Activated naive CD8-positive, alpha-beta T cell treated with anti-CD3 and anti-CD28 coated beads, Interleukin-2, amount 10 ng/mL, durations not matched to agents 7 days and 5 days (primary cell): ENCODE measurements at regions not wholly inside any gene's neighbourhood (a gene's known extent, or its start where the extent isn't known, plus 50 kb on each side); places are given as distances from the start of the nearest gene placed in this dataset.

Source experiments
- ATAC-seq: fragments of 150-1000 bp; cut with Tn5 transposase; one replicate; pipeline ENCODE4 v1.10.0; 2021; ENCODE audit warnings: low read depth, moderate library complexity
- POLR2A ChIA-PET: fragments of 350-600 bp; sonication (Branson Sonifier 250); formaldehyde crosslinking; loops from one replicate; lab custom pipeline; 2021; ENCODE audit warnings: antibody characterized with exemption; lab: Charles Lee
- DNase-seq: peaks from one replicate; pipeline ENCODE4 v3.0.0; 2021
- H3K27ac Mint-ChIP-seq: one replicate; pipeline ENCODE4 v1.8.0; 2022; ENCODE audit warnings: mild to moderate bottlenecking, mixed read lengths
- H3K27me3 Mint-ChIP-seq: one replicate; pipeline ENCODE4 v1.8.0; 2022; ENCODE audit warnings: mild to moderate bottlenecking, moderate library complexity, mixed read lengths
- H3K36me3 Mint-ChIP-seq: one replicate; pipeline ENCODE4 v1.8.0; 2021; ENCODE audit warnings: mild to moderate bottlenecking, mixed read lengths
- H3K4me1 Mint-ChIP-seq: one replicate; pipeline ENCODE4 v1.8.0; 2021; ENCODE audit warnings: mixed read lengths
- H3K4me3 Mint-ChIP-seq: one replicate; pipeline ENCODE4 v1.8.0; 2022; ENCODE audit warnings: mild to moderate bottlenecking, moderate library complexity, mixed read lengths
- H3K9me3 Mint-ChIP-seq: one replicate; pipeline ENCODE4 v1.8.0; 2021; ENCODE audit warnings: mixed read lengths

DNA sequence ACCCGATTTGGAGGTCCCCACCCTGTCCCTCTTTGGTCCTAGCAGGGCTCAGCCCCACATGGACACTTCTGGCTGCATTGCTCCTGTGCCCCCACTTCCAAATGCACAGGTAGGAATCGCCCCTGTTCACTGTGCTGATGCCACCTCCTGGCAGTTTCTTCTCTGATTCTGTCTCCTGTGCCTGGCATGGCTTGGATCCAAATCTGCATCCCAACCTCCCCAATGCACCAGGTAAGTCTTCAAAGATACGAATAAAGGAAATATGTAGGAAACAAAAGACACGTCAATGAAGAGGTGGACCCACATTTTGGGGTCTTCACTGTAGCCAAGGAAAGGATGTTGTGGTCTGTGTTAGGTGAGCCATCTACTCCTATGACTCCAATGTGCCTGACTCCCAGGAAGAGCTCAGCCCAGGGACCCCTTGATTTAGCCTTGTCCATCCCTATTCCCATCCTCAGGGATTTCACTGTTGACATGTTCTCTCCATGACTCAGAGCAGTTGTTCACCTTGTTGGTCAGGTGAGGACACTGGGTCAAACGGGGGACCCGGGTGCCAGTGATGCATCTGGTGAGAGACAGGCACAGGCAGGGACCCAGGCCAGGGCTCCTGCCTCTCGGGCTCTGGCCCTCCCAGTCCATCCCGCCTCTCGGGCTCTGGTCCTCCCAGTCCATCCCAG, 341.8 kb downstream of the CXCL12 start:
- Mint-ChIP-seq H3K4me3 (no peak overlapping the region), H3K4me1 (no peaks in the 10 kb centered on the region), H3K36me3 (no peaks in the 10 kb centered on the region), H3K9me3 (no peaks in the 10 kb centered on the region), H3K27me3 (peaks cover 20% of the 10 kb centered on the region), H3K27ac (no peak overlapping the region)
- POLR2A ChIA-PET = no interaction called here
- ATAC-seq (no peak), DNase-seq (no peak)

DNA sequence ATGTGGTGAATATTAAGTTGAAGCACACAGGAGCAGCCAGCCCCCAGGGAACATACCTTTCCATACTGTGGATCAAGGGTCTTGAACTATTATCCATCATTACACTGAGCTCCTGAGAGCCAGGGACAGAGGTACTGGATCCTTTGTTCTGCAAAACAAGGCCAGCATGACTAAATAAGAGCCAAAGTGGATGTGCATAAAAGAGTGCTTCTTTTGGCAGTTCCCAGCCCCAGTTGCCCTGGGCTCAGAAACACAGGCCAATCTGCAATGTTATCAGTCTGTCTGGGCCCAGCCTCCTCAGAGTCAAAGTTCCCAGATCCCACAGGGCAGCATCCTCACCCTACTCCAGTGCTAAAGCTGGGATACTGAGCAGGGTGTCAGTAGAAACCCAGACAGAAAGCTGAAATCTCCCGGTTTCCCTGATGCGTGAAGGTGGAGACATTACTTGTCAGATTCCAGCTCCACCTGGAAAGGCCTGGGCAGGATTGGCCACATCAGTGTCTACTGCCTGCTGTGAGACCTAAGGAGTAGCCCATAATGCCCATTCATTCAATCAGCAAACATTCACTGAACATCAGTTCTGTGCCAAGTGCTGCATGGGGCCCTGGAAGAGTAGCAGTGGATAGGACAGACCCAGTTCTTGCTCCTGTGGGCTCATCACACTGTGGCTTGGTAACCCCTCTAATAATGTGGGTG, 342.7 kb downstream of the CXCL12 start:
- no peaks in the 10 kb centered on the region for H3K9me3 Mint-ChIP-seq
- peaks cover 12% of the 10 kb centered on the region for H3K27me3 Mint-ChIP-seq
- no peak overlapping the region for H3K4me3 Mint-ChIP-seq
- POLR2A ChIA-PET = no interaction called here
- ATAC-seq (no peak), DNase-seq (no peak)
- H3K27ac Mint-ChIP-seq = no peak overlapping the region
- H3K36me3 Mint-ChIP-seq = no peaks in the 10 kb centered on the region
- no peaks in the 10 kb centered on the region for H3K4me1 Mint-ChIP-seq

DNA sequence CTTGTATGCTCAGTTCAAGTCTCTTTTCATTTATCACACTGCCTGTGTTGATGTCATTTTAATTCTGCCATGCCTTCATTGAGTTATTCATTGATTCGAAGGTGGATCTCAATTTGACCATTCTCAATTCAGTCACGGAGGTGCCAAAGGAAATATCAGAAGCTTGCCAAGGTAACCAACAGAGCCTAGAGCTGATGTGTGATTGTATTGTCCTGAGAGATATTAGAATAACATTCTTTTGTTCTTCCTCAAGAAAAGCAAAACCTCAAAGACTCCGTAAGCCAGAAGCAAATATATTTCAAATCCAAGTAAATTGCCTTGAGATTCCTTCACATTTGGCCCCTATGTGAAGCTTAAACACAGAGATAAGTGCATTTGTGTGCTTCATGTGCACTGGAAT, 345.3 kb downstream of the CXCL12 start:
- DNase-seq = no peak
- peaks cover 10% of the 10 kb centered on the region for H3K27me3 Mint-ChIP-seq
- H3K36me3 Mint-ChIP-seq = no peaks in the 10 kb centered on the region
- POLR2A ChIA-PET = no interaction called here
- H3K9me3 Mint-ChIP-seq = no peaks in the 10 kb centered on the region
- no peaks in the 10 kb centered on the region for H3K4me1 Mint-ChIP-seq
- no peak overlapping the region for H3K27ac Mint-ChIP-seq
- no peak for ATAC-seq
- H3K4me3 Mint-ChIP-seq = no peak overlapping the region

DNA sequence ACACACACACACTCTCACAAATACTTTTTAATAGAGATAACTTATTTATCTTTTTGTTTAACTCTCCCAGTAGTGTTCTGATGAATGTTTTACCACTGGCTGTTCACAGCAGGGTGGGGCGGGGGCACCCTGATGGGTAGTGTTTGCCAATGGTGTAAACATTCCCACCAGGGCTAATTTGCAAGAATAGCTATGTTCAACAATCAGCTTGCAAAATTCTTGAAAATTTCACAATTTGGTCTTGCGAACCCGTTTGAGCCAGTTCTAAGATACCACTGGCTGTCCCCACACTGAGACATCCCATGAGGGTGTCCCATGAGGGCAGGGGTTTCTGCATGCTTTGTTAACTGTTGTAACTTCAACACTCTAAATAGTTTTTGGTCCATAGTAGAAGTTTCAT, 348.5 kb downstream of the CXCL12 start:
- POLR2A ChIA-PET = no interaction called here
- no peaks in the 10 kb centered on the region for H3K36me3 Mint-ChIP-seq
- H3K27me3 Mint-ChIP-seq = peaks cover 16% of the 10 kb centered on the region
- no peaks in the 10 kb centered on the region for H3K4me1 Mint-ChIP-seq
- no peak for DNase-seq
- no peak for ATAC-seq
- no peak overlapping the region for H3K4me3 Mint-ChIP-seq
- H3K27ac Mint-ChIP-seq = no peak overlapping the region
- no peaks in the 10 kb centered on the region for H3K9me3 Mint-ChIP-seq

DNA sequence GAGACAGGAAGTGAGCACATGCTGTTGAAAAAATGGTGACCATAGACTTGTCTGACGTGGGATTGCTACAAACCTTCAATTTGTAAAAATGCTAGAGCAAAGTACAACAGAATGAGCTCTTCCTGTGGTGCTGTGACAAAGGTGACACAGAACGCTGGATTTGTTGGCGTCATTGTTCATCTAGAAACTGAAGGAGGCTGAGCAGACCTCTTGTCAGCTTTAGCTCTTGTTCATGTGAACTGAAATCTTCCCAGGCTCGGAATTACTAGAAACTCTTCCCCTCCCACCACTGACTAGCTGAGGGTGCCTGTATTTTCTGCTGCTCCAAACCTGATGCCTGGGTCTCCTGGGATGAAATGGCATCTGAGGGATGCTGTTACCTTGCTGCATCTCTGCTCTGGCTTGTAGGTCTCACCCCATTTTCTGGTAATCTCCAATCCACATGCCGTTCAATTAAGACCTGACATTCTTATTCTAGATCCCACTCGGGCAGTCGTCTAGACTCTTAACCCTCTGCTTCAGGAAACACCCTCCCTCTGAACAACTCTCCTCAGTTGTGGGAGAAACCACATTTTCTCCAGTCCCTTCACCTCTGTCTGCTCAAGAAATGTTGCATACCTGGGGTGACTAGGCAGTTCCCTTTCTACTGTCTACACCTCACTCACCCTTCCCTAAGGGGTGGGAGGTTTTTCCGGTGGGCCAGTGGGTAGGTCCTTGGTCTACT, 349.3 kb downstream of the CXCL12 start:
- Mint-ChIP-seq H3K4me1 (no peaks in the 10 kb centered on the region), H3K27ac (no peak overlapping the region), H3K4me3 (no peak overlapping the region), H3K36me3 (no peaks in the 10 kb centered on the region), H3K9me3 (no peaks in the 10 kb centered on the region), H3K27me3 (peaks cover 19% of the 10 kb centered on the region)
- POLR2A ChIA-PET = no interaction called here
- no peak for DNase-seq
- ATAC-seq = no peak

DNA sequence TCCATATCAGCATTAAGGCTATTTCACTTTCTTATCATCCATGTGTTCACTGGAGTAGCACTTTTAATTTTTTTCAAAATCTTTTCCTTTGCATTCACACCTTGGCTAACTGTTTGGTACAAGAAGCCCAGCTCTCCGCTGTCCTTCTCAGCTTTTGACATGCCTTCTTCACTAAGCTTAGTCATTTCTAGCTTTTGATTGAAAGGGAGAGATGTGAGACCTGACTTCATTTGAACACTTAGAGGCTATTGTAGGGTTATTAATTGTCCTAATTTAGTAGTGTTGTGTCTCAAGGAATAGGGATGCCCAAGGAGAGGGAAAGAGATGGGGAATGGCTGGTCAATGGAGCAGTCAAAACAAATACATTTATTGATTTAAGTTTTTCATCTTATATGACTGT, 350.0 kb downstream of the CXCL12 start:
- POLR2A ChIA-PET = no interaction called here
- Mint-ChIP-seq H3K4me1 (peaks cover 2% of the 10 kb centered on the region), H3K4me3 (no peak overlapping the region), H3K27me3 (peaks cover 19% of the 10 kb centered on the region), H3K27ac (no peak overlapping the region), H3K36me3 (no peaks in the 10 kb centered on the region), H3K9me3 (no peaks in the 10 kb centered on the region)
- ATAC-seq (no peak), DNase-seq (no peak)

DNA sequence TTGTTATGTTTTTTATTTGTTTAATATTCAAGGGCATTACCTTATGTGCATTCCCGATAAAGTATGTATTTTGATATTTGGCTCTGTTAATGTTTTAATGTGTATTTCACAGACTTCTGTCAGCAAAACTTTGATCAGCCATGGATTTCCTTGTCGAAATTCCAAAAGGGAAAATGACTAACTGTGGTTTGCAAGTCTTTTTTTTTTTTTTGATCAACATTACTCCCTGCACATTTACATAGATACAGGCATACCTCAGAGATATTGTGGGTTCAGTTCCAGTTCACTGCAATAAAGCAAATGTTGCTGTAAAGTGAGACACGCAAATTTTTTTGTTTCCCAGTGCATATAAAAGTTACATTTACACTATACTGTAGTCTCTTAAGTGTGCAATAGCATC, 351.9 kb downstream of the CXCL12 start:
- H3K9me3 Mint-ChIP-seq = no peaks in the 10 kb centered on the region
- H3K36me3 Mint-ChIP-seq = no peaks in the 10 kb centered on the region
- DNase-seq (no peak), ATAC-seq (no peak)
- peaks cover 4% of the 10 kb centered on the region for H3K4me1 Mint-ChIP-seq
- POLR2A ChIA-PET = no interaction called here
- H3K4me3 Mint-ChIP-seq = no peak overlapping the region
- peaks cover 19% of the 10 kb centered on the region for H3K27me3 Mint-ChIP-seq
- no peak overlapping the region for H3K27ac Mint-ChIP-seq

DNA sequence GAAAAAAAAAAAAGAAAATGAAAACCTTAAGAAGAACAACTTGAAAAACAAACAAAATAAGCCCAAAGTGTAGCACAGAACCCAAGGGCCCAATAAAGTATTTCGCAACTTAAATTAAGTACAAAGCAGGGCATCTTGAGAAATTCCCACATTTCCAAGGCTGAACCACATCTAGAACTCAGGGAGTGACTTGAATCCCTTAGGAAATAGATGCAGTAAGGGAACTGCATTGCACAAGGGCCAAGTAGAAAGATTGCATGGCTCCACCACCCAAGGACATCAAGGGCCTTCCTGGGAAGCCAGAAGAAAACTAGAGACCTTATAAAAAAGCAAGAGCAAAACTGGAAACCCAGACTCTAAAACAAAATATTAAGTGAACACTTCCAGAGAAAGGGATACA, 352.7 kb downstream of the CXCL12 start:
- POLR2A ChIA-PET = no interaction called here
- no peaks in the 10 kb centered on the region for H3K9me3 Mint-ChIP-seq
- H3K27me3 Mint-ChIP-seq = peaks cover 19% of the 10 kb centered on the region
- no peak overlapping the region for H3K4me3 Mint-ChIP-seq
- H3K4me1 Mint-ChIP-seq = peaks cover 4% of the 10 kb centered on the region
- DNase-seq = no peak
- no peaks in the 10 kb centered on the region for H3K36me3 Mint-ChIP-seq
- no peak overlapping the region for H3K27ac Mint-ChIP-seq
- ATAC-seq = no peak

DNA sequence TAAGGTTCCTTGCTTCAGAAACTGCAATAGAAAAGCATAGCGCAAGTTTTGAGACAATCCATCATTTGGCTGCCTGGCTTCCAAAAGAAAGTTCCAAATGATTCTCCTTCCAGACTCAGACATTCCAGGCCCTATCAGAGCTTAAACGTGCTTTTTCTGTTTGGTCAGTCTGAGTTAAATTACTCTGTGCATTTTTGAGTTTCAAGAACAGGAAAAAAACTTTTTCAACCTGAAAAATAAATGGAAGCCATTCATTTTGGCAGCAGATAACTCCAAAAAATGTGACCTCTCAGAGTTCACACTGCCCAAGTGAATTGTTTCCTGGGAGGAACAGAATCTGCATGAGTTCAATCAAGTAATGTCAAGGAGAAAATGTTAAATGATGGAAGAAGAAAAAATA, 354.2 kb downstream of the CXCL12 start:
- Mint-ChIP-seq H3K4me3 (no peak overlapping the region), H3K27ac (no peak overlapping the region), H3K36me3 (no peaks in the 10 kb centered on the region), H3K9me3 (no peaks in the 10 kb centered on the region), H3K4me1 (peaks cover 4% of the 10 kb centered on the region), H3K27me3 (peaks cover 19% of the 10 kb centered on the region)
- no peak for DNase-seq
- POLR2A ChIA-PET = interaction anchor here (1.5 kb wide), 1 partner anchor 341 kb away, joined by 6 read pairs; no protein-coding TSS in a partner anchor
- no peak for ATAC-seq

DNA sequence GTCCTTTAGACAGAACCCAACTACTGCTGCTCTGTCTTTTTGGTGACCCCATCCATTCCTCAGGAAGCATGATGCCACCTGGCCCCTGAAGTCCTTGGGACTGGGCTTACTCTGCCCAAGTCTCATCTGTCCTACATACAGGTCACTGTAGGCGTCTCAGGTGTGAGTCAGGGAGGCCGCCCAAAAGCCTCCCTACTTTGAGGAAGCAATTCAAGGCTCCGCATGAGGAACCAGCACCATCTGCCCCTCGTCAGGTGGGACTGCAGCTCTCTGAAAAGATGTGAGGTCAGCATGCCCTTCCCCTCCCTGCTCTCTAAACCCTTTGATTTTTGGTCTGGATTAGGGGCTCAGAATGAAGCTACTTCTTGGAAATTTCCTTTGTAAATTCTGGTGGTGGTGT, 354.8 kb downstream of the CXCL12 start:
- H3K4me3 Mint-ChIP-seq = no peak overlapping the region
- ATAC-seq = peak; percentile 80
- peaks cover 4% of the 10 kb centered on the region for H3K4me1 Mint-ChIP-seq
- no peaks in the 10 kb centered on the region for H3K36me3 Mint-ChIP-seq
- no peak overlapping the region for H3K27ac Mint-ChIP-seq
- peak; percentile 36 for DNase-seq
- peaks cover 25% of the 10 kb centered on the region for H3K27me3 Mint-ChIP-seq
- no peaks in the 10 kb centered on the region for H3K9me3 Mint-ChIP-seq
- POLR2A ChIA-PET = interaction anchor here (1.5 kb wide), 1 partner anchor 340 kb away, joined by 6 read pairs; no protein-coding TSS in a partner anchor

DNA sequence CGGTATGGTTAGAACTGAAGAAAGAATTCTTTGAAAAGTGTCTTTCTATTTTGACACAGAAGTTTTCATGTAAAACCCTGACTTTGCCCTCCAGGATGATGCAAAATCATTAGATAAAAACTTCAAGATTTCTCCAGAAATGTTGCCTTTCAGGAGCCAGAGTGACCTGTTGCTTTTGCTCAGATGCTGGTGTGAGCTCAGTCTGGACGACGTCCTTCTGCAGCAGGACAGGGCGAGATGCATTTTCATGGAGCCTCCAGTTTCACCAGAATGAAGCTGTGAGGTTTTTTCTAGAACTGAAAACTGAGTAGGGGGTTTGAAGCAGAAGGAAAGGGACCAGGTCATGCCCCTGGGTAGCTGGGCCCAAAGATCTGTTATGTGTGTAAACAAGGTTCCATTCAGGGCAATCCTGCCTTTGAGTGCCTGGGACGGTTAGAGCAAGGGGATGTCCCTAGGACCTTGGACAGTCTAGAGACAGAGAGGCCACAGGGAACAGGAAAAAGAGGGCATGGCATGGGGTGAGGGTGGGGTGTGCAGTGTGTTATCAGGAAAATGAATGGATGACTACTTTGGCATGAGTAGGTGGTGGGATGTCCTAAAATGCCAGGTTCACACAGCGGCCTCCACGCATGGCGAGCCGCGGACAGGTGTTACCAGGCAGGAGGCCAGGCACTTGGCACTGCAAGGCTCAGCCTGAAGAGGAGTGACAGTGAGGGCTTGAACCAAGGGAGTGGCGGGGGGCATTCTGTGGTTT, 356.3 kb downstream of the CXCL12 start:
- DNase-seq (no peak), ATAC-seq (no peak)
- H3K4me3 Mint-ChIP-seq = no peak overlapping the region
- H3K9me3 Mint-ChIP-seq = no peaks in the 10 kb centered on the region
- H3K36me3 Mint-ChIP-seq = no peaks in the 10 kb centered on the region
- POLR2A ChIA-PET = no interaction called here
- peaks cover 7% of the 10 kb centered on the region for H3K4me1 Mint-ChIP-seq
- H3K27ac Mint-ChIP-seq = no peak overlapping the region
- H3K27me3 Mint-ChIP-seq = peaks cover 28% of the 10 kb centered on the region

DNA sequence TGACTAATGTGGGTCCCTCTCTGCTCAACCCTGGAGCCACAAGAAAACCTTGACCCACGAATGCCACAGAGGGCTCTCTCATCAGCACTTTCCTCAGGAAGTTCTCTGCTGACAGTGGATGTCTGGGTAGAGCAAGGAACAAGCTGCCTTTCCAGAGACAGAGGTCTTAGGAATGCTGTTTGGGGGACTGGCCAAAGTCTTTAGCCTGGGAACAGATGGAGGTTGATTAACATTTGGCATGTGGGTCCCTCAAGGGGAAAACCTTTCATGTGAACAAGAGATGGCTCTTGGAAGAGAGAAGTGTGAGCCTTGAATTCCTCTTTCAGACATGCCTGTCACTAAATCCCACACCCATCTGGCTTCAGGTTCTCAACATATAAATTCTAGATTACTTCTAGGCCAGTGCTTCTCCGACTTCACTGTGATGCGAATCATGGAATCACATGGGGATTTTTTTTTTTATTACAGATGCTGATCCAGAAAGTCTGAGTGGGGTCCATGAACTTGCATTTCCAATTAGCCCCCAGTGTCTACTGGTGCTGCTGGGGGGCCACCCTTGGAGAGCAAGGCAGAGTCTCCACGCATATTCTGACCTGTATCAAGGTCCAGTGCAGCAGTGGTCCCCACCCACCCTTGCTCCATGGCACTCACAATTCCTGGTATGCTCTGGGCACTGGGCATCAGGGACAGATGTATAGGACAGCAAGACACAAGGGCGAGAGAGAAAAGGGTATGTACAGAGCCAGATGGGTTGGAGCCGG, 360.4 kb downstream of the CXCL12 start:
- POLR2A ChIA-PET = no interaction called here
- Mint-ChIP-seq H3K4me1 (peaks cover 3% of the 10 kb centered on the region), H3K27me3 (peaks cover 18% of the 10 kb centered on the region), H3K9me3 (no peaks in the 10 kb centered on the region), H3K27ac (no peak overlapping the region), H3K4me3 (no peak overlapping the region), H3K36me3 (no peaks in the 10 kb centered on the region)
- DNase-seq (no peak), ATAC-seq (no peak)

DNA sequence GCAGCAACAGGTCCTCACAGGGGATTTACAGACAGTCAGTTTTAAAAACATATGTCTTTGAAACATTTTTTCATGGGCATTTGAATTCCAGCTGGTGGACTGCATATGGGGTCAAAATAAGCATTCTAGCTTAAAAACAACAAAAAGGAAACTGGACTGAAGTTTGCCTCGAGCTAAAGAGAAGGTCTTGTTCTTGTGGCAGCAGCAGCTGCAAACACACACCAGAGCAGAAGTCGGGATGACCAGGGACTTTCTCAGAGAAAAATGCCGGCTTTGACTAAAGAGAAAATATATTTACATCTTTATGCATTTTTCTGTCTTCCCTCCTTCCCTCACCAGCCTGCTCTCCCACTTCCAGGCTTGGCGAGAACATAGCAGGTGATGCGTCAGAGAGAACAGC, 361.4 kb downstream of the CXCL12 start:
- Mint-ChIP-seq H3K27ac (no peak overlapping the region), H3K4me3 (no peak overlapping the region), H3K36me3 (no peaks in the 10 kb centered on the region), H3K4me1 (peaks cover 3% of the 10 kb centered on the region), H3K9me3 (peaks cover 1% of the 10 kb centered on the region), H3K27me3 (peaks cover 18% of the 10 kb centered on the region)
- DNase-seq (no peak), ATAC-seq (no peak)
- POLR2A ChIA-PET = no interaction called here
